ENCODE measurements at regions not wholly inside any gene's neighbourhood (a gene's known extent, or its start where the extent isn't known, plus 50 kb on each side); places are given as distances from the start of the nearest gene placed in this dataset.

DNA sequence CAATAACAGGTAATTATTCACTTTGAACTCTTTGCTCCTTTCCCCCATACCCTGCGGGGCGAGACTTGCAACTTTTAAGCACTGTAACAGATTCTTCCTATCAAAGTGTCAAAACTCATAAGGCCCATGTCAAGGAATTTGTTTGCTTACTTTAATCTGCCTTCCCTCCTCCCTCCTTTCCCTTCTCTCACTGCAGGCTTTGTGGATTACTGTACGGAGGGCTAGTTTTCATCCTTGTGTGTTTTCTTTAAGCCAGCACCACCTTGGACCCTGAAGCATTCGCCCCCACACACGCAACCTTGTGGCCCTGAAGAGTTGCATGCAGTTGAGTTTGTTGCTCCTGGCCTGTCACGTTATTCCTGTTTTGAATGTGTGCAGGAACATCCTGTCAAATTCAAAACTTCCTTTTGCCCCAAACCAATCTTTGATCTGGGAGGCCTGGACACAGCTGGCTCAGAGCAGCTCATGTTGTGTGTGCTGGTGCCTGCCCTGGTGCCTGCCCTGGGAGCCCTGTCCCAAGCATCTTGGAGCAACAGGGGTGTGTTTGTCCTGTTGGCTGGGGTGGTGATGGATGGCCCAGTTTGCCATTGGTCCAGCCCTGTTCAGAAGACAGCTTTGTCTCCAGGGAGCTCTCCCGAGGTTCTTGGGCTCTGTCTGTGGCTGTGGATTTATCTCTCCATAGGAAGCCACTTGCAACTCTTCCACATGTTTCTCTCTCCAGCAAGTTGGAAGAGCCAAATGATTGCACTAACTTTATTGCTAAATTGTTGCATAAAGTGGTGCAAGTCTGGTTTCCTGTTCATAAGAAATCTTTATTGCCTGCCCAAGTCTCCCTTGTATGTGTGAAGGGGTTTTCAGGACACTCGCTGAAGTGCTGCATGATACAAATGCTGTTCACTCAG, 199.6 kb downstream of the VAPA start:
- Mint-ChIP-seq H3K36me3 (ENCODE audit: low read depth) (0 out of 2 replicates have a peak, but pooled peaks cover 4% of the 10 kb centered on the region), H3K27me3 (ENCODE audit: insufficient read depth) (peaks cover 38% of the 10 kb centered on the region), H3K9me3 (no peaks in the 10 kb centered on the region; the same call in 1 of the 2 replicates), H3K4me3 (no peak overlapping the region), H3K4me1 (ENCODE audit: low read depth) (no peaks in the 10 kb centered on the region), H3K27ac (no peak overlapping the region)
- no peak for DNase-seq
- no peak for TF ChIP-seq CTCF (IDR thresholded peaks at IDR 0.05)

- Mint-ChIP-seq H3K4me1 (ENCODE audit: low read depth) (no peaks in the 10 kb centered on the region), H3K9me3 (no peaks in the 10 kb centered on the region; the same call in 1 of the 2 replicates), H3K27ac (no peak overlapping the region), H3K27me3 (ENCODE audit: insufficient read depth) (peaks cover 38% of the 10 kb centered on the region), H3K4me3 (no peak overlapping the region), H3K36me3 (ENCODE audit: low read depth) (0 out of 2 replicates have a peak, but pooled peaks cover 2% of the 10 kb centered on the region)
- DNase-seq = no peak
- TF ChIP-seq CTCF (IDR thresholded peaks at IDR 0.05) = no peak
These were observed 201.1 kb downstream of the VAPA start for GRCh38 chr18:10114717-10115463.

DNA sequence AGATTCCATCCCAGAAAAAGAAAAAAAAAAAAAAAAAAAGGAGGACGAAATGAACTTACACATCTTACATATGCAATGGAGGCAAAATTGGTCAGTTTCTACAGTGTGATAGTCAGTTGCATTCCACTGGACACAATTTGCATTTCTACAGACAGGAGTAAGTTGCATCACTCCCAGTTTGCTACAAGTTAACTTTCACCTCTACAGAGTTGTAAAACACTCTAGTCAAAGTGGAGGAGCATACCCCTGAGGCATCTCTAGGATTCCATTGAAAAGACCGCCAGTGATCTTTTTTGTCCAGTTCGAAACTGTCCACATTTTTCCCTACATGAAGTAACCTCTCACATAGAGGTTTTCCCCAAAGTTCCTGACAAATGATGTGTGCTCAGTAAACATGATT, 202.8 kb downstream of the VAPA start:
- no peak for DNase-seq
- Mint-ChIP-seq H3K9me3 (no peaks in the 10 kb centered on the region; the same call in 1 of the 2 replicates), H3K4me1 (ENCODE audit: low read depth) (peaks cover 10% of the 10 kb centered on the region), H3K4me3 (no peak overlapping the region), H3K27me3 (ENCODE audit: insufficient read depth) (peaks cover 28% of the 10 kb centered on the region), H3K36me3 (ENCODE audit: low read depth) (no peaks in the 10 kb centered on the region), H3K27ac (no peak overlapping the region)
- no peak for TF ChIP-seq CTCF (IDR thresholded peaks at IDR 0.05)

- TF ChIP-seq CTCF (IDR thresholded peaks at IDR 0.05) = no peak
- H3K4me3 Mint-ChIP-seq = no peak overlapping the region
- no peaks in the 10 kb centered on the region; the same call in 1 of the 2 replicates for H3K9me3 Mint-ChIP-seq
- H3K4me1 Mint-ChIP-seq (ENCODE audit: low read depth) = peaks cover 27% of the 10 kb centered on the region
- H3K27me3 Mint-ChIP-seq (ENCODE audit: insufficient read depth) = peaks cover 12% of the 10 kb centered on the region
- no peak overlapping the region for H3K27ac Mint-ChIP-seq
- H3K36me3 Mint-ChIP-seq (ENCODE audit: low read depth) = no peaks in the 10 kb centered on the region
- DNase-seq = no peak
These were observed 205.7 kb downstream of the VAPA start for GRCh38 chr18:10119528-10119927.

DNA sequence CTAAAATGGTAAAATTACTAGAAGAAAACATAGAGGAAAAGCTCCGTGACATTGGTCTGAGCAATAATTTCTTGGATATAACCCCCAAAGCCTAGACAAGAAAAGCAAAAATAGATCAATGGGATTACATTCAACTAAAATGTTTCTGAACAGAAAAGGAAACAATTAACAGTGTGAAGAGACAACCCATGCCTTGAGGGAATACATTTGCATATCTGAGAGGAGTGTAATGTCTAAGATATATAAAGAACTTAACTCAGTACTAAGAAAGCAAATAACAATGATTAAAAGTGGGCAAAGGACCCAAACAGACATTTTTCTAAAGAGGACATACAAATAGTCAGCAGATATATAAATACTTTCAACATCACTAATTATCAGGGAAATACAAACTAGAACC, 206.2 kb downstream of the VAPA start:
- DNase-seq = no peak
- no peak for TF ChIP-seq CTCF (IDR thresholded peaks at IDR 0.05)
- H3K27me3 Mint-ChIP-seq (ENCODE audit: insufficient read depth) = peaks cover 10% of the 10 kb centered on the region
- no peak overlapping the region for H3K4me3 Mint-ChIP-seq
- no peaks in the 10 kb centered on the region for H3K36me3 Mint-ChIP-seq (ENCODE audit: low read depth)
- H3K9me3 Mint-ChIP-seq = no peaks in the 10 kb centered on the region; the same call in 1 of the 2 replicates
- no peak overlapping the region for H3K27ac Mint-ChIP-seq
- peaks cover 27% of the 10 kb centered on the region for H3K4me1 Mint-ChIP-seq (ENCODE audit: low read depth)
